ENCODE measurements at regions not wholly inside any gene's neighbourhood (a gene's known extent, or its start where the extent isn't known, plus 50 kb on each side); places are given as distances from the start of the nearest gene placed in this dataset.

DNA sequence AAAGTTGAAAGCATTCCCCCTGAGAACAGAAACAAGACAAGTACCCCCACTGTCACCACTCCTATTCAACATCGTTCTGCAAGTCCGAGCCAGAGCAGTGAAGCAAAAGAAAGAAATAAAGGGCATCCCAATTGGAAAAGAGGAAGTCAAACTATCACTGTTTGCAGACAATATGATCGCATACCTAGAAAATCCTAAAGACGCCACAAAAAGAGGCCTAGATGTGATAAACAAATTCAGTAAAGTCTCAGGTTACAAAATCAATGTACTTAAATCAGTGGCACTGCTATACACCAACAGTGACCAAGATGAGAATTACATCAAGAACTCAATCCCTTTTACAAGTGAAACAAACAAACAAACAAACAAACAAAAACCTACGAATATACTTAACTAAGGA lies 87.7 kb upstream of the COCH start:
- DNase-seq (ENCODE audit: low read depth) = no peak

DNA sequence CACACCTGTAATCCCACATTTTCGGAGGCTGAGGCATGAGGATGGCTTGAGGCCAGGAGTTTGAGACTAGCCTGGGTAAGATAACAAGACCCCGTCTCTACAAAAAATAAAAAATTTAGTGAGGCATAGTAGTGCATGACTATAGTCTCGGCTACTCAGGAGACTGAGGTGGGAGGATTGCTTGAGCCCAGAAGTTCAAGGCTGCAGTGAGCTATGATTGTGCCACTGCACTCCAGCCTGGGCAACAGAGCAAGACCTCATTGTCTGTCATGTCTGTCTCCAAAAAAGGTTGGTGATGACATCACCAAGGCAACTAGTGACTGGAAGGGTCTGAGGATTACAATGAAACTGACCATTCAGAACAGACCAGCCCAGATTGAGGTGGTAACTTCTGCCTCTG lies 83.5 kb upstream of the COCH start:
- peak; percentile 9 for DNase-seq (ENCODE audit: low read depth)

DNA sequence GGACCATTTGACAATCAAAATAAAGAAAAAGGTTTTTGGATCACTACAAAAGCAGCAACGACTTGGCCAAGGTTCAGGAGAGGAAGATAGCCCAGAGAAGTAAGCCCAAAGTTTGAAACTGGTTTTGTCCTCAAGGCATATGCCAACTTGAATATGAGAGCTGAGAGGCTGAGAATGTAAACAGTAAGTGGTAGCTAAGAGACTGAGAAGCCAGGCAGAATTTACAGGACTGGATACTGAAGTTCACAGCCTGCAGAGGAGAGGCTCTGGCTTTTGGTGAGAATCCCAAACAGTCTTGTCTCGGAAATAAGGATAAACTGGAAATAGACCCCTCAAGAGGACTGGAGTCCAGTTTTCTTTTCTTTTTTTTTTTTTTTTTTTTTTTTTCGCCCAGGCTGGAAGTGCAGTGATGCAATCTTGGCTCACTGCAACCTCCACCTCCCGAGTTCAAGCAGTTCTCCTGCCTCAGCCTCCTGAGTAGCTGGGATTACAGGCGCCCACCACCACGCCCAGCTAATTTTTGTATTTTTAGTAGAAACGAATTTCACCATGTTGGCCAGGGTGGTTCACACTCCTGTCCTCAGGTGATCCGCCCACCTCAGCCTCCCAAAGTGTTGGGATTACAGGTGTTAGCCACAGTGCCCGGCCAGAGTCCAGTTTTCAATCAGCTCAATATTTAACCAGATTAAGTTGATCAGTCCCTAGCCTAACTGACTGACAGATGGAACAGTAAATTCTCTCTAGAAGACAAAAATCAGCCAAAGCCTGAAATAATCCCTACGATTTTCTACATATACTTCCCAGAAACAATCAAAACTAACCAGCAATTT lies 82.6 kb upstream of the COCH start:
- no peak for DNase-seq (ENCODE audit: low read depth)

DNA sequence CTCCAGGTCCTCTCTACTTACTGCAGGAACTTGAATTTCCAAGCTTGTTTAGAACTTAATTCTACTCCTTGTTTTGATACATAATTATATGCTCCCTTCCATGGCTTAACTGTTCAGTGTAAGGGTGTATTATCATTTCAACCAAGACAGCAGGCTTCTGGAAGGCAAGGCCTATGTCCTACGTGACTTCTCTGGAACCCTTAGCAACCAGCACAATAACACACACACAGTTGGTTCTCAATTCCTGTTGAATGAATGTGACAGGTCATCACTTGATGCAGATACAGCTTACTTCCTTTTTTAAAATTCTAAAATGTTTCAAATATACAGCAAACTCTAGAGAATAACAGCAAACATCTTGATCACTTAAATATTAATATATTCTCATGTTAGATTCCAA lies 77.7 kb upstream of the COCH start:
- DNase-seq (ENCODE audit: low read depth) = no peak

DNA sequence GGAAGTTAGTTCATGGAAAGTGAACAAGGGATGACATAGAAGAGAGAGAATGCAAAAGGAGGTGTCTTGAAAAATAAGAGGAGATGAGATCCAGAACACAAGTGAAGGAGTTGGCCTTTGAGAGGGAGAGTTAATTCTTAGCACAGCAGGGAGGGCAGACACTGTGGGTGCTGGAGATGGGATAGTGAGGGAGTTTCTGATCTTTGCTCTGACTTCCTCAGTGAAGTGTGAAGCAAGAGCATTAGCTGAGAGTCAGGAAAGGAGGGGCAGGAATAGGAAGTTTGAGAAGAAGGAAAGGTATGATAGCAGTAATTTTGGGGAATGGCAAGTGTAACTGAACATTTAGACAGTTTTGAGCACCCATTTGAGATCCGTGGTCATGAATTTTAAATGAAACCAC lies 75.8 kb upstream of the COCH start:
- no peak for DNase-seq (ENCODE audit: low read depth)

DNA sequence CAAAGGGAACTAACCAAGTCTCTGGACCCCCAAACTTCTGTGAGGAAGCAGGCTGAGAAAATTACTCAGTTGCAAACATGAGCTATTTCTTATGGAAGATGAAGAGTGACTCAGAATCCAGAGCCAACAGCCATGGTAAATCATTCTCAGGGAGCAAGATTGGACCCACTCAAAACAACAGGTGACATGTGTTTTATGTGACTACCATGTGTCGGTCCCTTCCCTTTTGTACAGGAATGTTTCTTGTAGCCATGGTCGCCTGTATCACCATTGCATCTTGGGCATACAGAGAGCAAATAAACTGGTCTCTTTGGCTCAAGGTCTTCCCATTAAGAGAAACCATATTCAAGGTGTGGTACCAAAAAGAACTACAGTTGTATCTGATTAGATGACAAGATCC lies 75.4 kb upstream of the COCH start:
- DNase-seq (ENCODE audit: low read depth) = no peak

DNA sequence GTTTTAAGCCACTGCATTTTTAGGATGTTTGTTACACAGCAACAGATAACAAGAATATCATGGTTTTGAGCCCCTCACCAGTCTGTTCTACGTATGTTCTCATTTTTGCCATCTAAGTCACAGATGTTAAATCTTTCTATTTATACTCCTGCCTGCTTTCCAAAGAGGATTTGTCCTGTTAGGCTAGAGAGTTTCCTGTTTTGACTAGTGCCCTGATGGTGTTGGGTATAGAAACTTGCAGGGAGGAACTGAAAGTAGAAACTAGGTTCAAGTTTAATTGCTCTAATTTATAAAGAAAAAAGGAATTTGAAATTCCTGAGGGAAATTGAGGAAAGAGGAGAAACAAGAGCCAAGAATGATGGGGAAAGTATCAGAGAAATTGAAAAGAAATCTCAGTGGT lies 74.4 kb upstream of the COCH start:
- no peak for DNase-seq (ENCODE audit: low read depth)

DNA sequence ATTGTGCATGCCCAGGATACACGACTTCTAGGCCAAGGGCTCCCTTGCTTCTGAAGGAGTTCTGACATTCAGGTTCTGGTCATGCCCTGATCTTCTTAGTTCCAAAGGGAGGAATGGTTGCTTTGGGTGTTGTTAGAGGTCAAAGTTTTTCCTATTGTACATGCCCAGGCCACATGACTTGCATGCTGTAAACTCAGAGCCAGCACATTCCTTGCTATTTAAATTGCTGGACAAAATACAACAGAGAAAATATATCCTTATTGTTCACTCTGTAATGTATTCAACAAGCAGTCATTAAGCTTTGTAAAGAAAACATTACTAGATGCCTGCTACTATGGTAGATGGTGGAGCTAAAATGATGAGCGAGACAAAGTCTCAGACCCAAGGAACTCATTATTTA lies 71.2 kb upstream of the COCH start:
- no peak for DNase-seq (ENCODE audit: low read depth)

DNA sequence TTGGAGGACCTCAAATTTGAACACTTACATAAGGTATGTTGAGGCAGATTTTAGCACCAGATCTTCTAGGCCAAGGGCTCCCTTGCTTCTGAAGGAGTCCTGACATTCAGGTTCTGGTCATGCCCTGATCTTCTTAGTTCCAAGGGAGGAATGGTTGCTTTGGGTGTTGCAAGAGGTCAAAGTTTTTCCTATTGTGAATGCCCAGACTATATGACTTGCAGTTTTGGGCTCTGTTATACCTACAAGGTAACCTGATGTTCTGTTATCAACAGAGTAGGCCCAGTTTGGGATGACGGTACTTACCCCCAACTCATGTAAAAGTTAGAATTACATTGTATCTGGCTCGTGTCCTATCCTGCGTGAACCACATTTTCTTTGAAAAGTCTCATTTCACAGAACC lies 69.1 kb upstream of the COCH start:
- no peak for DNase-seq (ENCODE audit: low read depth)

DNA sequence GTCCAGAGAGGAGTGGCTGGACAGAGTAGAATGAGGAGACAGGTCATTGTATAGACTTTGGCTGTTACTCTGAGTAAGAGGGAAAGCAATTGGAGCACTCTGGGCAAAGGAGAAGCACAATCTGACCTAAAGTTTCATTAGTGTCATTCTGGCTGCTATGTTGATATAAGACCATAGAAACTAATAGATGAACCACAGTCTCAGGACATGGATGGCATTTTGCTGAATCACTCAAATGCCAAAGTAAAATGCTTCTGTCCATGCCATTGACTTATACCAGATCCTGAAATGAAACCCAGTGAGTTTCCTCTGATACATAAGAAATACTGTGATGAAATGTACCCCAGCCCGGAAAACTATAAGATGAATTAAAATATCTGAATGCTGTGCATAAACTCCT lies 65.8 kb upstream of the COCH start:
- peak; percentile 58 for DNase-seq (ENCODE audit: low read depth)

DNA sequence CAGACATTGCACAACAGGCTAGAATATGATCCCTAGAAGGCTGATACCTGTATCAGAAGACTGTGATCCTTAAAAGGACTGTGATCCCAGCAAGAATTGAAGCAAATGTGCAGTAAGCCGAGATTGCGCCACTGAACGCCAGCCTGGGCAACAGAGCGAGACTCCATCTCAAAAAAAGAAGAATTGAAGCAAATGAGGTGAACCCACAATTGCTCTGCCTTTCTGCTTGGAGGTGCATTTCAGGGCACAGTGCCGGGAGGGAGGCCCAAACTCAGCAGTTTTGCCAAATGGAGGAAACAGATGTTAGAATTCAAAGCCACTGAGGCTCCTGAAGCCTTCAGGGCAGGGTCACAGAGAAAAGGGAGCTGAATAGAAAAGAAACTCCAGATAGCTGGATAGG lies 61.1 kb upstream of the COCH start:
- no peak for DNase-seq (ENCODE audit: low read depth)

DNA sequence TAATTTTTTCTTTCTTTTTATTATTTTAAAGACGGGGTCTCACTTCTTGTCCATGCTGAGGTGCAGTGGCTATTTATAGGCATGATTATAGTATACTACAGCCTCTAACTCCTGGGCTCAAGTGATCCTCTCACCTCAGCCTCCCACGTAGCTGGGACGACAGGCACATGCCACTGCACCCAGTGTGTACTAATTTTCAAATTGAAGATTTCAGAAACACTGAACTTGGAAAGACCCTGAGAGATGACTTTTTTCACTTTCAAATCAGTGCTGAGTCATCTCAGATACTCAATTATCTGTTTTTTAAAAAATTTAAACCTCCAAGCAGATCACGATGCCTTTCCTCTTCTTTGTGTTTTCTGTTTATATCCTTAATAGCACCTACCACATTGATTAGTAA lies 53.7 kb upstream of the COCH start:
- no peak for DNase-seq (ENCODE audit: low read depth)

DNA sequence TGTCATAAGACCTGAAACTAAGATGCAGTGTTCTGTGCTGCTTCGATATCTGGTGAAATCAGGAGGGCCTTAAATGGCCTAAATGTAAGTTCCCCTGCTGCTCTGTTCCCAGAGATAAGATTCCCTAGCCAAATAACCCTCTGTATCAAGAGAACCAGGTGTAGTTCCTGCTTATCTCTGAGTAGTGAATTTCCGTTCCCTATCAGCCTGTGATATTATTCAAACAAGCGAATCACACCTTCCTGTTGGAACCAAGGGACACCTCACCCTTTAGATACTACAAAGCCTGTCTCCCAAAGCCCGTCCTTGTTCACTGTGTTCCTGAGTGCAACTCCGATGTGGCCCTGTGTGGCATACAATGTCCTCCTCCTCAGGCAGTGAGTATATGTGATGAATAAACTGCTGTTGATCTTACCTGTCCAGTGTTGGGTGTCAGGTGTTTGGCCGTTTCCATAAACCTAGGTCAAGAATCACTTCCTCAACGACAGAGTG lies 52.2 kb upstream of the COCH start:
- no peak for DNase-seq (ENCODE audit: low read depth)
